ENCODE measurements at regions not wholly inside any gene's neighbourhood (a gene's known extent, or its start where the extent isn't known, plus 50 kb on each side); places are given as distances from the start of the nearest gene placed in this dataset.

- H3K4me1 ChIP-seq (ENCODE audit: insufficient read depth, low read length) = no peaks in the 10 kb centered on the region
- H3K9me3 ChIP-seq (ENCODE audit: low read length) = peaks cover 43% of the 10 kb centered on the region
- H3K36me3 ChIP-seq (replicated peaks in 1 of 2; ENCODE audit: control insufficient read depth in 1 of 2, insufficient read depth in 2 of 2, low read length in 2 of 2) = no peaks in the 10 kb centered on the region
- no peak overlapping the region for H3K9ac ChIP-seq (ENCODE audit: insufficient read depth, low read depth, low read length)
- no peak for DNase-seq (ENCODE audit: low spot score)
- H3K79me2 ChIP-seq (ENCODE audit: insufficient read depth, low read length) = no peaks in the 10 kb centered on the region
- no peaks in the 10 kb centered on the region for H3K27me3 ChIP-seq (ENCODE audit: control insufficient read depth in 1 of 2, insufficient read depth in 2 of 2, low read length in 2 of 2)
- no peak for FAIRE-seq
- H4K20me1 ChIP-seq (ENCODE audit: insufficient read depth, low read length) = no peaks in the 10 kb centered on the region
- no peak overlapping the region for H3K4me3 ChIP-seq (replicated peaks in 1 of 3; ENCODE audit: insufficient read depth in 1 of 3, low read depth in 2 of 3, low read length in 3 of 3)
- H2AFZ ChIP-seq (ENCODE audit: low read length) = no peak overlapping the region
- H3K27ac ChIP-seq (ENCODE audit: extremely low read length, insufficient read depth, low read length) = no peak overlapping the region
- ATAC-seq = no peak
- H3K4me2 ChIP-seq (ENCODE audit: low read depth, low read length) = no peak overlapping the region
- intact Hi-C loops (cut with micrococcal nuclease; ENCODE audit: unreplicated experiment) (no loop called here), in situ Hi-C loops (cut with HindIII; ENCODE audit: extremely low pct_ligation_motif_present, low pct_unique_long_range_greater_than_20kb) (no loop called here)
- no TSS peak for BruUV-seq (replicated peaks)
- TF ChIP-seq SPEN (CRISPR knock-in tag; IDR thresholded peaks at IDR 0.05; ENCODE audit: low read depth) (no peak), SMAD9 (CRISPR knock-in tag; IDR thresholded peaks at IDR 0.05) (no peak), SIN3B (IDR thresholded peaks at IDR 0.05; ENCODE audit: low read length) (no peak), RBAK (CRISPR knock-in tag; IDR thresholded peaks at IDR 0.05) (no peak)
- TF ChIP-seq, protein P1, sequence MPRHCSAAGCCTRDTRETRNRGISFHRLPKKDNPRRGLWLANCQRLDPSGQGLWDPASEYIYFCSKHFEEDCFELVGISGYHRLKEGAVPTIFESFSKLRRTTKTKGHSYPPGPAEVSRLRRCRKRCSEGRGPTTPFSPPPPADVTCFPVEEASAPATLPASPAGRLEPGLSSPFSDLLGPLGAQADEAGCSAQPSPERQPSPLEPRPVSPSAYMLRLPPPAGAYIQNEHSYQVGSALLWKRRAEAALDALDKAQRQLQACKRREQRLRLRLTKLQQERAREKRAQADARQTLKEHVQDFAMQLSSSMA (CRISPR knock-in tag; IDR thresholded peaks at IDR 0.05) = no peak
- ChIA-PET CTCF (ENCODE audit: low intra/inter-chr PET ratio, low total read pairs) (no interaction called here), POLR2A (no interaction called here)
Observed at GRCh38 chr5:120954255-120954654, 490.2 kb downstream of the PRR16 start.

DNA sequence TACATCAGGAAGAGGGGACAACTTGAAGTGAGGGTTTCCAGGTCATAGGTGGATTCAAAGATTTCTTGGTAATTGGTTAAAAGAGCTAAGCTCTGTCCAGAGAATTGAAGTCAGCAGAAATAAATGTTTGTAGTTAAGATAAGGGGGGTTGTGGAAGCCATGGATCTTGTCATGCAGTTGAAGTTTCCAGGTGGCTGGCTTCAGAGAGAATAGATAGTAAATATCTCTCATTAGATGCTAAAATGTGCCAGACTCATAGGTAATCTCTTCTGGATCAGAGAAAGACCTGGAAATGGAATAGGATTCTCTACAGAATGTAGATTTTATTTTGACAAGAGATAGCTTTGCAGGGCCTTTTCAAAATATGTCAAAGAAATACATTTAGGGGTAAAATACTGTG is 491.7 kb downstream of the PRR16 start:
- ChIA-PET CTCF (ENCODE audit: low intra/inter-chr PET ratio, low total read pairs) (no interaction called here), POLR2A (no interaction called here)
- Histone ChIP-seq H3K9ac (ENCODE audit: insufficient read depth, low read depth, low read length) (no peak overlapping the region), H2AFZ (ENCODE audit: low read length) (no peak overlapping the region), H3K27me3 (ENCODE audit: control insufficient read depth in 1 of 2, insufficient read depth in 2 of 2, low read length in 2 of 2) (no peaks in the 10 kb centered on the region), H4K20me1 (ENCODE audit: insufficient read depth, low read length) (no peaks in the 10 kb centered on the region), H3K27ac (ENCODE audit: extremely low read length, insufficient read depth, low read length) (no peak overlapping the region), H3K79me2 (ENCODE audit: insufficient read depth, low read length) (no peaks in the 10 kb centered on the region), H3K4me2 (ENCODE audit: low read depth, low read length) (no peak overlapping the region), H3K9me3 (ENCODE audit: low read length) (peaks cover 40% of the 10 kb centered on the region), H3K4me1 (ENCODE audit: insufficient read depth, low read length) (no peaks in the 10 kb centered on the region), H3K4me3 (replicated peaks in 1 of 3; ENCODE audit: insufficient read depth in 1 of 3, low read depth in 2 of 3, low read length in 3 of 3) (no peak overlapping the region), H3K36me3 (replicated peaks in 1 of 2; ENCODE audit: control insufficient read depth in 1 of 2, insufficient read depth in 2 of 2, low read length in 2 of 2) (no peaks in the 10 kb centered on the region)
- ATAC-seq = no peak
- no peak for FAIRE-seq
- intact Hi-C loops (cut with micrococcal nuclease; ENCODE audit: unreplicated experiment) (no loop called here), in situ Hi-C loops (cut with HindIII; ENCODE audit: extremely low pct_ligation_motif_present, low pct_unique_long_range_greater_than_20kb) (no loop called here)
- no TSS peak for BruUV-seq (replicated peaks)
- no peak for DNase-seq (ENCODE audit: low spot score)
- TF ChIP-seq ZNF557 (CRISPR knock-in tag; IDR thresholded peaks at IDR 0.05) (no peak), HNF4A (CRISPR knock-in tag; IDR thresholded peaks at IDR 0.05) (no peak), SRY (CRISPR knock-in tag; IDR thresholded peaks at IDR 0.05) (no peak), ZNF503 (CRISPR knock-in tag; IDR thresholded peaks at IDR 0.05) (no peak), FOXP1 (IDR thresholded peaks at IDR 0.05) (no peak), FOXP1 (CRISPR knock-in tag; IDR thresholded peaks at IDR 0.05) (no peak), YY1 (IDR thresholded peaks at IDR 0.05; ENCODE audit: insufficient read depth, insufficient replicate concordance, low read depth, low read length) (no peak), LCORL (IDR thresholded peaks at IDR 0.05) (no peak), LCORL (CRISPR knock-in tag; IDR thresholded peaks at IDR 0.05) (no peak), JUNB (CRISPR knock-in tag; IDR thresholded peaks at IDR 0.05; ENCODE audit: borderline replicate concordance) (no peak), ZBTB14 (CRISPR knock-in tag; IDR thresholded peaks at IDR 0.05) (no peak), POGK (CRISPR knock-in tag; conservative IDR thresholded peaks at IDR 0.05) (no peak), PHB2 (IDR thresholded peaks at IDR 0.05; ENCODE audit: partially characterized antibody) (no peak)
